Activated CD4-positive, alpha-beta T cell treated with anti-CD3 and anti-CD28 coated beads for 36 hours (primary cell): ENCODE measurements at regions not wholly inside any gene's neighbourhood (a gene's known extent, or its start where the extent isn't known, plus 50 kb on each side); places are given as distances from the start of the nearest gene placed in this dataset.

Experiments used
- ATAC-seq: fragments of 200-7000 bp; cut with Tn5 transposase; one replicate; pipeline ENCODE4 v1.10.0; 2021; ENCODE audit warnings: mild to moderate bottlenecking, moderate library complexity
- CTCF ChIA-PET: fragments of 350-600 bp; sonication (Branson Sonifier 250); formaldehyde crosslinking; loops from one replicate; lab custom pipeline; 2021; ENCODE audit warnings: antibody characterized with exemption; lab: Charles Lee
- POLR2A ChIA-PET: fragments of 350-600 bp; sonication (Branson Sonifier 250); formaldehyde crosslinking; loops from one replicate; lab custom pipeline; 2021; ENCODE audit warnings: antibody characterized with exemption, inconsistent platforms; lab: Charles Lee
- DNase-seq: peaks from one replicate; pipeline ENCODE4 v3.0.0-alpha.2; 2020
- H3K27ac Mint-ChIP-seq: one replicate; pipeline ENCODE4 v1.8.0; 2021; ENCODE audit warnings: mixed read lengths
- H3K27me3 Mint-ChIP-seq: one replicate; pipeline ENCODE4 v1.8.0; 2021; ENCODE audit warnings: mixed read lengths
- H3K36me3 Mint-ChIP-seq: one replicate; pipeline ENCODE4 v1.8.0; 2021; ENCODE audit warnings: low read depth, mixed read lengths
- H3K4me1 Mint-ChIP-seq: one replicate; pipeline ENCODE4 v1.8.0; 2021; ENCODE audit warnings: mixed read lengths
- H3K4me3 Mint-ChIP-seq: one replicate; pipeline ENCODE4 v1.8.0; 2021; ENCODE audit warnings: mild to moderate bottlenecking, moderate library complexity, mixed read lengths
- H3K9me3 Mint-ChIP-seq: one replicate; pipeline ENCODE4 v1.8.0; 2021; ENCODE audit warnings: low read depth, mixed read lengths
- intact Hi-C, 2 experiments: fragments of 100-400 bp; cut with DNase I in 1 of 2; cut with micrococcal nuclease in 1 of 2; formaldehyde crosslinking; loops; one replicate each; pipeline versions ENCODE4 v1.14.2 to v1.15.1; 2022 to 2024; cut with DNase I, micrococcal nuclease

DNA sequence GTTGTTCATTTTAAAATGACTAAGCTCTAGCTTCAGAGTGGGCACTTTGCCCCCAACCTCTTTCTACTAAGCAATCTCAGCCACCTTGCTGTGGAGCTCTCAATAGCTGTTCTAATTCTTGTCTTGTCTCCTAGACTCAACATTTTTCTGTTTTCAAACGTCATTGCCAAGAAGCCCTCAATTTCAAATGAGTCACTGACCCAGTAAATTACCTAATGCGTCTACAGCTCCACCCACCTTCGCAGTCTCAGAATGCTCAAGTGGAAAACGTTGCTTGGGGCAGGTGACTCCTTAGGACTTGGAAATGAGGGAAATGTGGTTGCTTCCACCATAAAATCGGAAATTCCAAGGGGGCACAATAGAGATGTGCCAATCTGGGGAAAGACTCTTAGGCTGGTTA, 59.0 kb downstream of the ING2 start:
- H3K36me3 Mint-ChIP-seq = no peaks in the 10 kb centered on the region
- ChIA-PET POLR2A (no interaction called here), CTCF (interaction anchor here (0.8 kb wide), 1 partner anchor 29 kb away, joined by 4 read pairs; no protein-coding TSS in a partner anchor)
- H3K9me3 Mint-ChIP-seq = no peaks in the 10 kb centered on the region
- peak; percentile 76 for ATAC-seq
- H3K4me1 Mint-ChIP-seq = peaks cover 2% of the 10 kb centered on the region
- H3K27me3 Mint-ChIP-seq = peaks cover 16% of the 10 kb centered on the region
- no peak overlapping the region for H3K4me3 Mint-ChIP-seq
- peak; percentile 26 for DNase-seq
- H3K27ac Mint-ChIP-seq = no peak overlapping the region
- intact Hi-C loops = no loop called here

DNA sequence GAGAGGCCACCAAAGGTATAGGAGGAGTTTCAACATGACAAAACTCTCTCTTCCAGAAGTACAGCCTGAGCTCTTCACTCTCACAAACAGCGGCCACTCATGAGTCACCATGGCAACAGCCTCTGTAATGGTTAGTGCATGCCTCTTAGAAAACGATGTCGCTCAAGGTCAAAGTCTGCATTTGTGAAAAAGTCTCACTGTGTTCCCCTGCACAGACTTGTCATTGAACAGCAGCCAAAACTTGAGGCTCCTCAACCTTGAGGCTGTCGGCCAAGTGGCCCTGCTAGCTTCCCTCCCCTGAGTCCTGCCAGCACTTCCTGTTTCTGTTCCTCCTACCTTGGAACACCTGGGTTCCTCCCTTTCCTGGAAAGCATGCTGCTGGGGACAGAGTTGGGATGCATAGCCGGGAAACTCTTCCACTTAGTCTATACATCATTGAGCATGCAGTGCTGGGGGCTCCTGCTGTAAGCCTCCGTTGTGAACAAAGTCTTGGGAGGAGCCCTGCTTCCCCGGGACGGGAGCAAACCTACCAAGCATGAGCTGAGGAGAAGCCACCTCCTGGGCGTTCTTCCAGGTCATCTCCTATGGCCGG, 66.6 kb downstream of the ING2 start:
- Mint-ChIP-seq H3K4me3 (no peak overlapping the region), H3K4me1 (no peaks in the 10 kb centered on the region), H3K9me3 (no peaks in the 10 kb centered on the region), H3K27me3 (no peaks in the 10 kb centered on the region), H3K27ac (no peak overlapping the region), H3K36me3 (no peaks in the 10 kb centered on the region)
- ChIA-PET POLR2A (interaction anchor here (0.6 kb wide), 1 partner anchor 62 kb away, joined by 3 read pairs; no protein-coding TSS in a partner anchor), CTCF (no interaction called here)
- intact Hi-C loops = no loop called here
- ATAC-seq = peak; percentile 58
- DNase-seq = peak; percentile 26

DNA sequence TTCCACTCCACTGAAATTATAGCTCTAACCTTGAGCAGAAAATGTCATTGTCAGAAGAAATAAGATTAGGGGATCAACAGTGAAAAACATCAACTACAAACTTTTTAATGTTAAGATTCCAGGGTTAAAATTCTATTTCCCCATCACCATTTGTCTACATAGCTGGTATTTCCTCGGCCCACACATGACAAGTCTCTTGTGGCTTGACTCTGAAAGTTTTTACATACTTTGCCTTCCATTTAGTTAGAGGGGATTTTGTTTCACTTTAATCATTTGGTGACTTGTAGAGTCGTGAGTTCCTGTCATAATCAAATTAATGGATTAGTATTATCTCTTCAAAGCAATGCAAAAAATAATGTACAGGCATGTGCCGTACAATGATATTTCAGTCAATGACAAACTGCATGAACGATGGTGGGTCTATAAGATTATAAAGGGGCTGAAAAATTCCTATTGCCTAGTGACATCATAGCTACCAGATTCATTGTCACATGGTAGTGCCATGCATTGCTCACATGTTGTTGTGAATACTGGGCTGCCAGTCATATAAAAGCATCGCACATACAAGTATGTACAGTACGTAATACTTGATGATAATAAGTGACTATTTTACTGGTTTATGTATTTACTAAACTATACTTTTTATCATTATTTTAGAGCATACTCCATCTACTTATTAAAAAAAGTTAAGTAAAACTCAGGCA, 72.0 kb downstream of the ING2 start:
- CTCF ChIA-PET = interaction anchor here (0.6 kb wide), 1 partner anchor 521 kb away, joined by 3 read pairs; no protein-coding TSS in a partner anchor
- ATAC-seq = no peak
- H3K4me1 Mint-ChIP-seq = no peaks in the 10 kb centered on the region

DNA sequence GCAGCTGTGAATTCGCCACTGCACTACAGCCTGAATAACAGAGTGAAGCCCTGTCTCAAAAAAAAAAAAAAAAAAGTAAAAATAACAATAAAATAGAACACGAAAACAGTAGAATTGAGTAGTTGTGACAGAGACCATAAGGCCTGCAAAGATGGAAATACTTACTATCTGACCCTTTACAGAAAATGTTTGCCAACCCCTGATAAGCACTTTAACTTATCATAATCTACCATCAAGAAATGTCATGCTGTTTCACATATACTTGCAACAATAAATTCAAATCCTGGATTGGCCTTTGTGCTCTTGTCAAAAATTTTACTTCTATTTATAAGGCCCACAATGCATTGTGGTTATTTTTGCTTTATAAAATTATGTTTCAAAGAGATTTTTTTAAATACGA, 75.5 kb downstream of the ING2 start:
- CTCF ChIA-PET = no interaction called here
- Mint-ChIP-seq H3K27ac (no peak overlapping the region), H3K27me3 (no peaks in the 10 kb centered on the region), H3K36me3 (no peaks in the 10 kb centered on the region), H3K4me1 (no peaks in the 10 kb centered on the region), H3K4me3 (no peak overlapping the region), H3K9me3 (peaks cover 10% of the 10 kb centered on the region)
- ATAC-seq (no peak), DNase-seq (no peak)
- intact Hi-C loops = no loop called here
- POLR2A ChIA-PET = no interaction called here

More for the DNA sequence above, 72.0 kb downstream of the ING2 start:
- DNase-seq = no peak
- Mint-ChIP-seq H3K9me3 (peaks cover 8% of the 10 kb centered on the region), H3K36me3 (no peaks in the 10 kb centered on the region), H3K4me3 (no peak overlapping the region), H3K27ac (no peak overlapping the region), H3K27me3 (no peaks in the 10 kb centered on the region)
- POLR2A ChIA-PET = no interaction called here
- intact Hi-C loops = no loop called here

DNA sequence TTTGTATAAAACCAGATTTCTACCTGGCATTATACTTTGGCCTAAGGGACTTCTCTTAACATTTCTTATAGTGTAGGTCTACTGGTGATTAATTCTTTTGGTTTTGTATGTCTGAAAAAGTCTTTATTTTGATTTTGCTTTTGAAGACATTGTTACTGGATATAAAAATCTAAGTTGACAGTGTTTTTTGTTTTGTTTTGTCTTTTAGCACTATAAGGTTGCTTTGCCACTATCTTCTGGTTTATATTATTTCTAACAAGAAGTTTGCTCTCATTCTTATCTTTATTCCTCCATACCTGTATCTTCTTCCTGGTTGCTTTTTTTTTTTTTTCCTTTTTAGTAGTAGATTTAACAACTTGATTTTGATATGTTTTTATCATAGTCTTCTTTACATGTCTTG, 76.0 kb downstream of the ING2 start:
- Mint-ChIP-seq H3K4me3 (no peak overlapping the region), H3K9me3 (peaks cover 10% of the 10 kb centered on the region), H3K4me1 (no peaks in the 10 kb centered on the region), H3K36me3 (no peaks in the 10 kb centered on the region), H3K27me3 (no peaks in the 10 kb centered on the region), H3K27ac (no peak overlapping the region)
- POLR2A ChIA-PET = no interaction called here
- intact Hi-C loops = no loop called here
- no peak for DNase-seq
- CTCF ChIA-PET = no interaction called here
- no peak for ATAC-seq

DNA sequence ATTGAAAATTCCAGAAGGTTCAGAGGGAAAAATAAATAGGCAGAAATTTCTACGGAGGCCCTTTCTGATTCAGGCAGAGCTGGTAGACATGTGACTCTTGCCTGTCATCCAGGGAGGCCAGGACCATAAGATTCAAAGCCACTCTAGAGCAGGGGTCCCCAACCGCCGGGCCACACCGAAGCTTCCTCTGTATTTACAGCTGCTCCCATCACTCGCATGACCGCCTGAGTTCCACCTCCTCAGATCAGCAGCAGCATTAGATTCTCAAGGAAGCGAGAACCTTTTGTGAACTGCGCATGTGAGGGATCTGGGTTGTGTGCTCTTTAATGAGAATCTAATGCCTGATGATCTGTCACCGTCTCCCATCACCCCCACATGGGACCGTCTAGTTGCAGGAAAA, 72.2 kb downstream of the RWDD4 start:
- no peak overlapping the region for H3K27ac Mint-ChIP-seq
- H3K9me3 Mint-ChIP-seq = peaks cover 2% of the 10 kb centered on the region
- no peaks in the 10 kb centered on the region for H3K4me1 Mint-ChIP-seq
- ATAC-seq (no peak), DNase-seq (no peak)
- CTCF ChIA-PET = no interaction called here
- intact Hi-C loops = no loop called here
- POLR2A ChIA-PET = no interaction called here
- no peaks in the 10 kb centered on the region for H3K36me3 Mint-ChIP-seq
- H3K27me3 Mint-ChIP-seq = peaks cover 5% of the 10 kb centered on the region
- no peak overlapping the region for H3K4me3 Mint-ChIP-seq

DNA sequence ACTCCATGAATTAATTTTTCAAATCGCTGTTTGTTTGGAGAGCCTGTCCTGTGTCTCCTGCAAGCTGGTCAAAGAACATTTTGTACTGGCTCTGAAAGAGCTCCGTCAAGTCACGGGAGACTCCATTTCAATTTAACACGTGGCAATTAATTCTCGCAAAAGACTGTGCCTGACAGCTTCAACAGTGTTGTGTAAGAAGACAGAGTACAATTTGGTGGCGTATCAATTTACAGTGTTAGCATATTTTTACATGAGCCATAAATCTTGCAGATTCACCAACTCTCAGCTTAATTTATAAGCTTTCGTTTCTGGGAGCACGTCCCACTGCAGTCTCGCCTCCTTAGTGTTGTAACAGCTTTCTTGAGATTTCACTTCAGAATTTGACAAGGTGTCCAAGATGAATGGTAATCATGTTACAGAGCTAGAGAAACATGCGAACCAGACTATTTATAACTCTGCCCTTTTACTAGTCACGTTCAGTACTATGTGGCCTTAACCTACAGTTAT, 70.8 kb downstream of the RWDD4 start:
- H3K27ac Mint-ChIP-seq = no peak overlapping the region
- POLR2A ChIA-PET = no interaction called here
- no peak overlapping the region for H3K4me3 Mint-ChIP-seq
- H3K4me1 Mint-ChIP-seq = no peaks in the 10 kb centered on the region
- no peaks in the 10 kb centered on the region for H3K9me3 Mint-ChIP-seq
- DNase-seq (no peak), ATAC-seq (no peak)
- H3K27me3 Mint-ChIP-seq = peaks cover 5% of the 10 kb centered on the region
- intact Hi-C loops = no loop called here
- CTCF ChIA-PET = no interaction called here
- H3K36me3 Mint-ChIP-seq = no peaks in the 10 kb centered on the region

DNA sequence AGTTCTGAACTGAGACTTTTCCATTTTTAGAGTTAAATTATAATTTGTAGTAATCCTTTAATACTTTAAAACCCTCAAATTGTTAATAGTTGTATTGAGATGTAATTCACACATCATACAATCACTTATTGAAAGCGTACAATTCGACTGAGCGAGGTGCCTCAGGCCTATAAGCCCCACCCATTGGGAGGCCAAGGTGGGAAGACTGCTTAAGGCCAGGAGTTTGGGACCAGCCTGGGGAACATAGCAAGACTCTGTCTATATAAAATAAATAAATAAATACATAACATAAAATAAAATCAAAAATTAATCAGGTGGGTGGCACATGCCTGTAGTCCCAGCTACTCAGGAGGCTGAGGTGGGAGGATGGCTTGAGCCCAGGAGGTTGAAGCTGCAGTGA, 70.3 kb downstream of the RWDD4 start:
- ATAC-seq (no peak), DNase-seq (no peak)
- Mint-ChIP-seq H3K27me3 (peaks cover 5% of the 10 kb centered on the region), H3K4me3 (no peak overlapping the region), H3K27ac (no peak overlapping the region), H3K4me1 (no peaks in the 10 kb centered on the region), H3K36me3 (no peaks in the 10 kb centered on the region), H3K9me3 (no peaks in the 10 kb centered on the region)
- ChIA-PET CTCF (no interaction called here), POLR2A (no interaction called here)
- intact Hi-C loops = no loop called here

DNA sequence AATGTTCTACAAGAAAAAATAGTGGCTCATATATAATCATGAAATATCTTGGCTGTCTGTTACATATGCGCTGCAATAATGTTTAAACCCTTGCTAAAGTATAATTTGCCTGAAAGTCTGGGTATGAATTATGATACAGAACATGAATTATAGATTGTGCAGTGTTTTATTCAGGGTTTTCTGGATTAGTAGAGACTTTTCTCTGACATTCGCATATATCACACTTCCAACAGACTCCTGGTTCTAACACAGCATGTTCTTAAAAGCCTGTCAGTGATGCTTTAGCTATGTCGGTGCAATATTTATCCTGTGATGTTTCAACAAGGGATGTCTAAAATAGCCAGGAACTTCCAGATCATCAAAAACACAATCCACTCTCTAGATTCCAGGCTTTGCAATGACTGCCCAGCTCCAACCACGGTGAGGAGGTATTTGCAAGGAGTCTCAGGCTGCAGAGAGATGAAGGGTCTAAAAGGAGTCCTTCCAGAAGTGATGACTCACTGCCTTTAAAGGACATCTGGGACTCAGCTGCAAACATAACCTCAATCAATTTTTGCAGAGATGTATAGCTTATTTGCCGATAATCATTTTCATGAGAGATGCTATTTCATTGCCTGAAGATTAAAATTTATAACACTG, 69.4 kb downstream of the RWDD4 start:
- no peaks in the 10 kb centered on the region for H3K4me1 Mint-ChIP-seq
- peaks cover 5% of the 10 kb centered on the region for H3K27me3 Mint-ChIP-seq
- DNase-seq (no peak), ATAC-seq (no peak)
- ChIA-PET CTCF (no interaction called here), POLR2A (no interaction called here)
- no peak overlapping the region for H3K4me3 Mint-ChIP-seq
- H3K27ac Mint-ChIP-seq = no peak overlapping the region
- intact Hi-C loops = no loop called here
- no peaks in the 10 kb centered on the region for H3K36me3 Mint-ChIP-seq
- no peaks in the 10 kb centered on the region for H3K9me3 Mint-ChIP-seq
